Caco-2 (cell line): ENCODE measurements at regions not wholly inside any gene's neighbourhood (a gene's known extent, or its start where the extent isn't known, plus 50 kb on each side); places are given as distances from the start of the nearest gene placed in this dataset.
"Not testable (repeated sequence)": the region's sequence is repeated elsewhere in the genome, so short reads cannot be mapped to it uniquely, and the experiment has no call there.

ENCODE experiments used
- BruUV-seq: library from RNA; stranded (reverse); fragments of 400-500 nt; replicated peaks from 2 replicates; lab custom pipeline; 2021; lab: Mats Ljungman, UMichigan
- CTCF ChIA-PET: fragments of 300-600 bp; sonication (Branson Sonifier 250); formaldehyde crosslinking; loops from one replicate; lab custom pipeline; 2022; ENCODE audit warnings: antibody characterized with exemption; lab: Charles Lee
- POLR2A ChIA-PET: fragments of 300-600 bp; sonication (Branson Sonifier 250); formaldehyde crosslinking; loops from one replicate; lab custom pipeline; 2022; ENCODE audit warnings: antibody characterized with exemption; lab: Charles Lee
- DNase-seq, 2 experiments: peaks; one replicate each; pipeline versions ENCODE4 v3.0.0 to v3.0.0-alpha.2; 2020 to 2022
- H3K27me3 ChIP-seq: replicated peaks from 2 replicates; pipeline ENCODE4 v1.6.0; 2011; ENCODE audit warnings: low read length; ENCODE audit not compliant: control insufficient read depth, insufficient read depth
- H3K36me3 ChIP-seq: 2 replicates; pipeline ENCODE4 v1.5.1; 2011; ENCODE audit warnings: low read length; ENCODE audit not compliant: control insufficient read depth, insufficient read depth
- H3K4me1 ChIP-seq: fragments of 250-450 bp; sonication (Bioruptor Pico); 2 replicates; pipeline ENCODE4 v1.5.1; 2020; ENCODE audit warnings: mild to moderate bottlenecking
- H3K4me3 ChIP-seq: 2 replicates; pipeline ENCODE4 v1.5.1; 2011; ENCODE audit warnings: low read depth, mild to moderate bottlenecking, control low read depth, low read length
- H3K9me3 ChIP-seq: fragments of 250-450 bp; sonication (Bioruptor Pico); 2 replicates; pipeline ENCODE4 v1.5.1; 2020; ENCODE audit warnings: mild to moderate bottlenecking, moderate library complexity
- H3K27ac Mint-ChIP-seq: one replicate; pipeline ENCODE4 v1.8.0; 2022; ENCODE audit warnings: mixed read lengths; ENCODE audit not compliant: unreplicated experiment
- H3K27me3 Mint-ChIP-seq: one replicate; pipeline ENCODE4 v1.8.0; 2022; ENCODE audit warnings: mixed read lengths; ENCODE audit not compliant: insufficient read depth, unreplicated experiment
- H3K36me3 Mint-ChIP-seq: one replicate; pipeline ENCODE4 v1.8.0; 2022; ENCODE audit warnings: mild to moderate bottlenecking, mixed read lengths; ENCODE audit not compliant: insufficient read depth, unreplicated experiment
- H3K4me1 Mint-ChIP-seq: one replicate; pipeline ENCODE4 v1.8.0; 2022; ENCODE audit warnings: low read depth, mixed read lengths; ENCODE audit not compliant: unreplicated experiment
- H3K4me3 Mint-ChIP-seq: one replicate; pipeline ENCODE4 v1.8.0; 2022; ENCODE audit warnings: mild to moderate bottlenecking, moderate library complexity, mixed read lengths; ENCODE audit not compliant: unreplicated experiment
- H3K9me3 Mint-ChIP-seq: one replicate; pipeline ENCODE4 v1.8.0; 2022; ENCODE audit warnings: mixed read lengths; ENCODE audit not compliant: unreplicated experiment
- CTCF ChIP-seq, 2 experiments: fragments of 200-600 bp in 1 of 2; IDR thresholded peaks; 1 replicate in 1 of 2; 2 replicates in 1 of 2; pipeline versions ENCODE4 v1.5.1 to v1.8.0; 2011 to 2022; ENCODE audit warnings: antibody characterized with exemption in 1 of 2, control low read depth in 1 of 2, inconsistent platforms in 1 of 2, low read depth in 1 of 2, low read length in 1 of 2, mild to moderate bottlenecking in 1 of 2, moderate library complexity in 1 of 2; ENCODE audit not compliant: insufficient read depth in 1 of 2, severe bottlenecking in 1 of 2, unreplicated experiment in 1 of 2
- intact Hi-C: fragments of 100-400 bp; cut with micrococcal nuclease; formaldehyde crosslinking; loops from one replicate; pipeline ENCODE4 v1.10.0; 2022; ENCODE audit not compliant: unreplicated experiment

- intact Hi-C loops, result no loop called here
- Histone ChIP-seq H3K36me3 (no peaks in the 10 kb centered on the region), H3K4me3 (no peak overlapping the region), H3K4me1 (no peaks in the 10 kb centered on the region), H3K27me3 (no peaks in the 10 kb centered on the region), H3K9me3 (no peaks in the 10 kb centered on the region)
- Mint-ChIP-seq H3K4me3 (no peak overlapping the region), H3K9me3 (no peaks in the 10 kb centered on the region), H3K27me3 (no peaks in the 10 kb centered on the region), H3K4me1 (no peaks in the 10 kb centered on the region), H3K36me3 (no peaks in the 10 kb centered on the region), H3K27ac (no peak overlapping the region)
- no TSS peak for BruUV-seq
- ChIA-PET POLR2A (no interaction called here), CTCF (no interaction called here)
- no peak for TF ChIP-seq CTCF (IDR thresholded peaks at IDR 0.05; ENCODE audit: insufficient read depth in 1 of 2, low read depth in 1 of 2, low read length in 1 of 2, severe bottlenecking in 1 of 2, unreplicated experiment in 1 of 2)
- no peak for DNase-seq
Measured at GRCh38 chr22:25477358-25477757, 87.1 kb upstream of the GRK3 start.

GRCh38 chr22:25478111-25478510, 86.4 kb upstream of the GRK3 start:
- no TSS peak for BruUV-seq
- POLR2A ChIA-PET, result no interaction called here
- TF ChIP-seq CTCF (IDR thresholded peaks at IDR 0.05; ENCODE audit: insufficient read depth in 1 of 2, low read depth in 1 of 2, low read length in 1 of 2, severe bottlenecking in 1 of 2, unreplicated experiment in 1 of 2), result no peak
- DNase-seq, result no peak
- Histone ChIP-seq H3K4me3 (no peak overlapping the region), H3K9me3 (no peaks in the 10 kb centered on the region), H3K4me1 (no peaks in the 10 kb centered on the region), H3K36me3 (no peaks in the 10 kb centered on the region), H3K27me3 (no peaks in the 10 kb centered on the region)
- no peaks in the 10 kb centered on the region for H3K27me3 Mint-ChIP-seq
- H3K4me3 Mint-ChIP-seq, result no peak overlapping the region
- no peaks in the 10 kb centered on the region for H3K36me3 Mint-ChIP-seq
- intact Hi-C loops, result no loop called here
- H3K27ac Mint-ChIP-seq, result no peak overlapping the region
- no peaks in the 10 kb centered on the region for H3K4me1 Mint-ChIP-seq
- no peaks in the 10 kb centered on the region for H3K9me3 Mint-ChIP-seq
- CTCF ChIA-PET, result no interaction called here

- ChIA-PET CTCF (no interaction called here), POLR2A (no interaction called here)
- intact Hi-C loops, result no loop called here
- Mint-ChIP-seq H3K27me3 (no peaks in the 10 kb centered on the region), H3K9me3 (no peaks in the 10 kb centered on the region), H3K4me3 (no peak overlapping the region), H3K4me1 (no peaks in the 10 kb centered on the region), H3K27ac (no peak overlapping the region), H3K36me3 (no peaks in the 10 kb centered on the region)
- no peak for DNase-seq
- Histone ChIP-seq H3K9me3 (no peaks in the 10 kb centered on the region), H3K36me3 (no peaks in the 10 kb centered on the region), H3K27me3 (no peaks in the 10 kb centered on the region), H3K4me3 (no peak overlapping the region), H3K4me1 (no peaks in the 10 kb centered on the region)
- BruUV-seq, result no TSS peak
- no peak for TF ChIP-seq CTCF (IDR thresholded peaks at IDR 0.05; ENCODE audit: insufficient read depth in 1 of 2, low read depth in 1 of 2, low read length in 1 of 2, severe bottlenecking in 1 of 2, unreplicated experiment in 1 of 2)
Measured at GRCh38 chr22:25478528-25478927, 85.9 kb upstream of the GRK3 start.

GRCh38 chr22:25480868-25481267, 83.6 kb upstream of the GRK3 start:
- BruUV-seq, H3K4me3 ChIP-seq, H3K27ac Mint-ChIP-seq, H3K36me3 ChIP-seq, H3K27me3 Mint-ChIP-seq, H3K9me3 ChIP-seq, DNase-seq, H3K36me3 Mint-ChIP-seq, H3K9me3 Mint-ChIP-seq, CTCF ChIA-PET, H3K4me1 ChIP-seq, intact Hi-C loops, H3K4me1 Mint-ChIP-seq, POLR2A ChIA-PET, H3K27me3 ChIP-seq, H3K4me3 Mint-ChIP-seq: not testable (repeated sequence)
